Liver (tissue), 3 donors: ENCODE measurements at regions not wholly inside any gene's neighbourhood (a gene's known extent, or its start where the extent isn't known, plus 50 kb on each side); places are given as distances from the start of the nearest gene placed in this dataset.

Experiments
- CTCF ChIP-seq: fragments of 150-350 bp; IDR thresholded peaks from 2 replicates; pipeline ENCODE4 v1.5.1; 2017; ENCODE audit warnings: improper control_type of control experiment, low read depth, low read length; ENCODE audit not compliant: missing input control
- EGR1 ChIP-seq, 2 donors: IDR thresholded peaks; 2 replicates each; pipeline ENCODE4 v1.6.1; 2016 to 2018; ENCODE audit warnings: antibody characterized with exemption in 2 of 2, low read depth in 2 of 2
- MAX ChIP-seq: IDR thresholded peaks from 2 replicates; pipeline ENCODE4 v1.6.1; 2016; ENCODE audit warnings: antibody characterized with exemption
- RAD21 ChIP-seq, 2 donors: IDR thresholded peaks; 2 replicates each; pipeline ENCODE4 v1.6.1; 2016; ENCODE audit warnings: antibody characterized with exemption in 2 of 2, mild to moderate bottlenecking in 2 of 2
- REST ChIP-seq: IDR thresholded peaks from 2 replicates; pipeline ENCODE4 v1.6.1; 2016; ENCODE audit warnings: antibody characterized with exemption, mild to moderate bottlenecking
- YY1 ChIP-seq: IDR thresholded peaks from 2 replicates; pipeline ENCODE4 v1.6.1; 2016; ENCODE audit warnings: antibody characterized with exemption, mild to moderate bottlenecking
- donor health status: healthy.
- donor health status: healthy.

GRCh38 chr5:87686975-87687374 is 274.2 kb upstream of the CCNH start:
- TF ChIP-seq MAX (no peak), EGR1 (IDR thresholded peaks at IDR 0.05; ENCODE audit: low read depth in 2 of 2) (no peak), YY1 (no peak), CTCF (no peak), RAD21 (IDR thresholded peaks at IDR 0.05) (no peak), REST (no peak)
